K562 (cell line): ENCODE measurements at regions not wholly inside any gene's neighbourhood (a gene's known extent, or its start where the extent isn't known, plus 50 kb on each side); places are given as distances from the start of the nearest gene placed in this dataset.

Experiments
- ATAC-seq: fragments of 200-7000 bp; cut with Tn5 transposase; 3 replicates; pipeline ENCODE4 v1.9.1; 2020; ENCODE audit warnings: moderate library complexity
- BruUV-seq: library from RNA; stranded (reverse); fragments of 400-500 nt; replicated peaks from 2 replicates; lab custom pipeline; 2021; lab: Mats Ljungman, UMichigan
- CTCF ChIA-PET: fragments of 300-600 bp; formaldehyde crosslinking; extraction: SDS; loops from one replicate; lab custom pipeline; 2021; ENCODE audit warnings: low intra/inter-chr PET ratio; lab: Yijun Ruan, JAX
- POLR2A ChIA-PET: fragments of 300-600, 350-650 bp; sonication (Branson Sonifier 250); formaldehyde crosslinking; extraction: SDS; loops from one replicate; lab custom pipeline; 2021; ENCODE audit warnings: antibody characterized with exemption, inconsistent platforms; lab: Yijun Ruan, JAX
- DNase-seq, 4 experiments: peaks; one replicate each; pipeline versions ENCODE4 v3.0.0 to v3.0.0-alpha.2; 2011 to 2018; ENCODE audit warnings: low spot score in 3 of 4, mixed read lengths in 3 of 4; ENCODE audit errors: extremely low read depth in 1 of 4
- FAIRE-seq: peaks from 2 replicates; lab custom pipeline; 2011; peaks lifted over from hg19 to GRCh38; lab: Jason Lieb, UNC
- H2AFZ ChIP-seq: 2 replicates; pipeline ENCODE4 v1.6.0; 2011; ENCODE audit warnings: low read depth, low read length, control low read depth, inconsistent platforms
- H3K27ac ChIP-seq: fragments of 200-600 bp; 3 replicates; pipeline ENCODE4 v1.8.0; 2011; ENCODE audit warnings: low read depth, mild to moderate bottlenecking, control low read depth, inconsistent platforms, low read length, moderate library complexity, mixed read lengths; ENCODE audit errors: extremely low read depth
- H3K27me3 ChIP-seq, 2 experiments: fragments of 300-600 bp in 1 of 2; 2 replicates in 1 of 2; 3 replicates in 1 of 2; pipeline versions ENCODE4 v1.6.0 to v1.8.0; 2011; ENCODE audit warnings: inconsistent platforms in 2 of 2, low read length in 2 of 2, mild to moderate bottlenecking in 1 of 2, mixed read lengths in 1 of 2, moderate library complexity in 1 of 2; ENCODE audit not compliant: control insufficient read depth in 2 of 2, insufficient read depth in 2 of 2
- H3K36me3 ChIP-seq: fragments of 300-600 bp; 3 replicates; pipeline ENCODE4 v1.8.0; 2011; ENCODE audit warnings: mild to moderate bottlenecking, low read length, inconsistent platforms; ENCODE audit not compliant: control insufficient read depth, insufficient read depth
- H3K4me1 ChIP-seq, 2 experiments: fragments of 200-600 bp in 1 of 2; replicated peaks in 1 of 2; 2 replicates in 1 of 2; 3 replicates in 1 of 2; pipeline versions ENCODE4 v1.5.1 to v1.8.0; 2011; ENCODE audit warnings: inconsistent platforms in 2 of 2, low read length in 2 of 2, mild to moderate bottlenecking in 1 of 2, mixed read lengths in 1 of 2, moderate library complexity in 1 of 2; ENCODE audit not compliant: control insufficient read depth in 2 of 2, insufficient read depth in 2 of 2
- H3K4me2 ChIP-seq: 2 replicates; pipeline ENCODE4 v1.6.1; 2011; ENCODE audit warnings: low read length, control low read depth, inconsistent platforms, mixed read lengths; ENCODE audit not compliant: insufficient read depth
- H3K4me3 ChIP-seq: fragments of 200-600 bp; sonication (generic), shearing (Covaris generic); 2 replicates; pipeline ENCODE4 v1.5.1; 2016; ENCODE audit warnings: control low read depth, inconsistent platforms
- H3K79me2 ChIP-seq: fragments of 200-600 bp; 3 replicates; pipeline ENCODE4 v1.8.0; 2011; ENCODE audit warnings: low read length, inconsistent platforms; ENCODE audit not compliant: control insufficient read depth, insufficient read depth
- H3K9ac ChIP-seq, 2 experiments: 2 replicates each; pipeline versions ENCODE4 v1.6.0 to v1.6.1; 2011; ENCODE audit warnings: low read depth in 2 of 2, low read length in 2 of 2, control low read depth in 1 of 2, inconsistent platforms in 1 of 2, mild to moderate bottlenecking in 1 of 2, mixed read lengths in 1 of 2; ENCODE audit not compliant: insufficient read depth in 1 of 2
- H3K9me1 ChIP-seq: one replicate; pipeline ENCODE4 v1.6.0; 2011; ENCODE audit warnings: inconsistent platforms, mild to moderate bottlenecking, low read length, moderate library complexity; ENCODE audit not compliant: control insufficient read depth, insufficient read depth
- H3K9me3 ChIP-seq: replicated peaks from 2 replicates; pipeline ENCODE4 v1.5.1; 2011; ENCODE audit warnings: low read depth, low read length, inconsistent platforms; ENCODE audit not compliant: control insufficient read depth, insufficient read depth
- H4K20me1 ChIP-seq: replicated peaks from 2 replicates; pipeline ENCODE4 v1.6.1; 2011; ENCODE audit warnings: low read length, inconsistent platforms, mixed read lengths; ENCODE audit not compliant: control insufficient read depth, insufficient read depth
- BRD9 ChIP-seq: fragments of 450-650 bp; IDR thresholded peaks from 2 replicates; pipeline ENCODE4 v1.6.1; 2018; ENCODE audit warnings: low read depth; ENCODE audit not compliant: partially characterized antibody
- HMGN3 ChIP-seq: IDR thresholded peaks from 2 replicates; pipeline ENCODE4 v1.6.1; 2011; ENCODE audit warnings: borderline replicate concordance, low read depth, mild to moderate bottlenecking, mixed read lengths, low read length; ENCODE audit not compliant: insufficient read length; ENCODE audit errors: extremely low read depth
- KHSRP ChIP-seq: fragments of 450-650 bp; IDR thresholded peaks from 2 replicates; pipeline ENCODE4 v1.6.1; 2017
- MCM7 ChIP-seq, 2 experiments: fragments of 450-650 bp; IDR thresholded peaks; 2 replicates each; pipeline ENCODE4 v1.6.1; 2016 to 2018
- MYNN ChIP-seq, 2 experiments: sonication (generic); formaldehyde crosslinking in 1 of 2; IDR thresholded peaks; 2 replicates each; pipeline versions ENCODE4 v1.5.0 to v1.6.1; 2016 to 2020; ENCODE audit warnings: antibody characterized with exemption in 1 of 2, missing genetic modification reagents in 1 of 2
- PHF8 ChIP-seq: fragments of 200-600 bp; sonication (generic); IDR thresholded peaks from 2 replicates; pipeline ENCODE4 v1.6.1; 2012; ENCODE audit warnings: mixed run types, mild to moderate bottlenecking, inconsistent platforms, low read length, moderate library complexity, borderline replicate concordance
- PML ChIP-seq: IDR thresholded peaks from 2 replicates; pipeline ENCODE4 v1.6.1; 2012; ENCODE audit warnings: low read length, inconsistent platforms
- POLR2H ChIP-seq: IDR thresholded peaks from 2 replicates; pipeline ENCODE4 v1.6.1; 2016; ENCODE audit warnings: missing genetic modification characterization, low read depth, mild to moderate bottlenecking, control low read depth, missing compliant biosample characterization, moderate library complexity
- PTBP1 ChIP-seq: fragments of 200-400 bp; formaldehyde crosslinking; IDR thresholded peaks from 2 replicates; pipeline ENCODE4 v1.6.1; 2017; ENCODE audit warnings: low read depth, low read length
- RBFOX2 ChIP-seq: fragments of 200-400 bp; formaldehyde crosslinking; IDR thresholded peaks from 2 replicates; pipeline ENCODE4 v1.6.1; 2017; ENCODE audit warnings: low read depth, mild to moderate bottlenecking, low read length, moderate library complexity
- ZBTB8A ChIP-seq: fragments of 450-650 bp; IDR thresholded peaks from 2 replicates; pipeline ENCODE4 v1.6.1; 2018; ENCODE audit warnings: mild to moderate bottlenecking, moderate library complexity; ENCODE audit not compliant: partially characterized antibody
- ZEB2 ChIP-seq: fragments of 450-650 bp; IDR thresholded peaks from 2 replicates; pipeline ENCODE4 v1.6.1; 2016
- WGBS: fragments of 100-300 bp; shearing (Covaris generic); methylation state at CpG from one replicate; pipeline ENCODE4 v1.1.6; 2016; ENCODE audit warnings: low coverage, mixed read lengths; ENCODE audit not compliant: insufficient coverage; ENCODE audit errors: missing lambda C conversion rate; 5-methylcytosine and 5-hydroxymethylcytosine counted together
- in situ Hi-C: fragments of 300-500 bp; cut with MboI; formaldehyde crosslinking; loops from 4 replicates; pipeline ENCODE4 v1.15.0; 2018; ENCODE audit warnings: inconsistent platforms, mixed read lengths
- intact Hi-C: fragments of 100-400 bp; cut with micrococcal nuclease; formaldehyde crosslinking; loops from 2 replicates; pipeline ENCODE4 v1.14.2; 2022
- TF ChIP-seq, protein P1 (sequence below): fragments of 450-650 bp; IDR thresholded peaks from 2 replicates; pipeline ENCODE4 v1.7.1; 2018; ENCODE audit warnings: mild to moderate bottlenecking, low read depth; ENCODE audit not compliant: partially characterized antibody
- TF ChIP-seq, protein P2 (sequence below): fragments of 450-650 bp; IDR thresholded peaks from 2 replicates; pipeline ENCODE4 v1.6.1; 2016; ENCODE audit warnings: low read depth, mild to moderate bottlenecking, moderate library complexity

GRCh38 chr14:48936362-48936761, 649.8 kb downstream of the RPS29 start:
- in situ Hi-C loops: no loop called here
- ATAC-seq: no peak

More at GRCh38 chr14:48936362-48936761, 649.8 kb downstream of the RPS29 start:
- Histone ChIP-seq H2AFZ (no peak overlapping the region), H3K4me3 (no peak overlapping the region), H3K9me3 (no peaks in the 10 kb centered on the region; the same call in 1 of the 2 replicates), H3K4me2 (no peak overlapping the region), H3K9ac (no peak overlapping the region), H3K79me2 (no peaks in the 10 kb centered on the region), H3K36me3 (no peaks in the 10 kb centered on the region), H3K4me1 (no peaks in the 10 kb centered on the region), H4K20me1 (no peaks in the 10 kb centered on the region), H3K27ac (no peak overlapping the region), H3K27me3 (no peaks in the 10 kb centered on the region), H3K9me1 (no peaks in the 10 kb centered on the region)
- 0% methylated on average over 2 of the region's 2 CpGs for WGBS
- TF ChIP-seq ZEB2: no peak
- TF ChIP-seq BRD9: no peak
- TF ChIP-seq PML: no peak
- TF ChIP-seq ZBTB8A: no peak
- TF ChIP-seq RBFOX2: no peak
- TF ChIP-seq PHF8: no peak
- no peak for TF ChIP-seq HMGN3
- TF ChIP-seq MCM7 (IDR thresholded peaks at IDR 0.05): no peak
- TF ChIP-seq, protein P1, sequence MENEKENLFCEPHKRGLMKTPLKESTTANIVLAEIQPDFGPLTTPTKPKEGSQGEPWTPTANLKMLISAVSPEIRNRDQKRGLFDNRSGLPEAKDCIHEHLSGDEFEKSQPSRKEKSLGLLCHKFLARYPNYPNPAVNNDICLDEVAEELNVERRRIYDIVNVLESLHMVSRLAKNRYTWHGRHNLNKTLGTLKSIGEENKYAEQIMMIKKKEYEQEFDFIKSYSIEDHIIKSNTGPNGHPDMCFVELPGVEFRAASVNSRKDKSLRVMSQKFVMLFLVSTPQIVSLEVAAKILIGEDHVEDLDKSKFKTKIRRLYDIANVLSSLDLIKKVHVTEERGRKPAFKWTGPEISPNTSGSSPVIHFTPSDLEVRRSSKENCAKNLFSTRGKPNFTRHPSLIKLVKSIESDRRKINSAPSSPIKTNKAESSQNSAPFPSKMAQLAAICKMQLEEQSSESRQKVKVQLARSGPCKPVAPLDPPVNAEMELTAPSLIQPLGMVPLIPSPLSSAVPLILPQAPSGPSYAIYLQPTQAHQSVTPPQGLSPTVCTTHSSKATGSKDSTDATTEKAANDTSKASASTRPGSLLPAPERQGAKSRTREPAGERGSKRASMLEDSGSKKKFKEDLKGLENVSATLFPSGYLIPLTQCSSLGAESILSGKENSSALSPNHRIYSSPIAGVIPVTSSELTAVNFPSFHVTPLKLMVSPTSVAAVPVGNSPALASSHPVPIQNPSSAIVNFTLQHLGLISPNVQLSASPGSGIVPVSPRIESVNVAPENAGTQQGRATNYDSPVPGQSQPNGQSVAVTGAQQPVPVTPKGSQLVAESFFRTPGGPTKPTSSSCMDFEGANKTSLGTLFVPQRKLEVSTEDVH: no peak
- no peak for TF ChIP-seq POLR2H (tag)
- no peak for TF ChIP-seq MYNN (IDR thresholded peaks at IDR 0.05)
- TF ChIP-seq MYNN (CRISPR knock-in tag; IDR thresholded peaks at IDR 0.05): no peak
- no peak for TF ChIP-seq PTBP1
- TF ChIP-seq KHSRP: no peak
- TF ChIP-seq, protein P2, sequence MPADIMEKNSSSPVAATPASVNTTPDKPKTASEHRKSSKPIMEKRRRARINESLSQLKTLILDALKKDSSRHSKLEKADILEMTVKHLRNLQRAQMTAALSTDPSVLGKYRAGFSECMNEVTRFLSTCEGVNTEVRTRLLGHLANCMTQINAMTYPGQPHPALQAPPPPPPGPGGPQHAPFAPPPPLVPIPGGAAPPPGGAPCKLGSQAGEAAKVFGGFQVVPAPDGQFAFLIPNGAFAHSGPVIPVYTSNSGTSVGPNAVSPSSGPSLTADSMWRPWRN: no peak
- CTCF ChIA-PET: no interaction called here
- POLR2A ChIA-PET: no interaction called here
- BruUV-seq: no TSS peak
- DNase-seq (no peak), FAIRE-seq (no peak)
- intact Hi-C loops: no loop called here
